Lower lobe of right lung (tissue), 2 donors: ENCODE measurements at regions not wholly inside any gene's neighbourhood (a gene's known extent, or its start where the extent isn't known, plus 50 kb on each side); places are given as distances from the start of the nearest gene placed in this dataset.

Experiments
- ATAC-seq, 2 donors: fragments of 200-7000 bp; cut with Tn5 transposase; one replicate each; pipeline ENCODE4 v1.9.1; 2020 to 2022; ENCODE audit warnings: mild to moderate bottlenecking in 2 of 2, moderate library complexity in 2 of 2
- DNase-seq: peaks from one replicate; pipeline ENCODE4 v3.0.0-alpha.2; 2020
- H3K27ac ChIP-seq: fragments of 200-600 bp; one replicate; pipeline ENCODE4 v1.8.0; 2022
- H3K27me3 ChIP-seq: fragments of 200-600 bp; one replicate; pipeline ENCODE4 v1.8.0; 2022; ENCODE audit warnings: low read depth
- H3K36me3 ChIP-seq: fragments of 200-600 bp; one replicate; pipeline ENCODE4 v1.8.0; 2022; ENCODE audit warnings: mild to moderate bottlenecking
- H3K4me1 ChIP-seq: fragments of 200-600 bp; one replicate; pipeline ENCODE4 v1.8.0; 2022
- H3K4me3 ChIP-seq: fragments of 200-600 bp; one replicate; pipeline ENCODE4 v1.8.0; 2022; ENCODE audit warnings: mild to moderate bottlenecking
- H3K9me3 ChIP-seq: fragments of 200-600 bp; one replicate; pipeline ENCODE4 v1.8.0; 2022
- intact Hi-C: fragments of 100-400 bp; cut with DNase I; formaldehyde crosslinking; loops from one replicate; pipeline ENCODE4 v1.11.0; 2022
- TF ChIP-seq, protein P1 (sequence below): fragments of 200-600 bp; IDR thresholded peaks from one replicate; pipeline ENCODE4 v1.8.0; 2022; ENCODE audit warnings: antibody characterized with exemption, mild to moderate bottlenecking
- donor health status: DM: no; HTN: yes; CAD: no; lungs with severe emphysema.

DNA sequence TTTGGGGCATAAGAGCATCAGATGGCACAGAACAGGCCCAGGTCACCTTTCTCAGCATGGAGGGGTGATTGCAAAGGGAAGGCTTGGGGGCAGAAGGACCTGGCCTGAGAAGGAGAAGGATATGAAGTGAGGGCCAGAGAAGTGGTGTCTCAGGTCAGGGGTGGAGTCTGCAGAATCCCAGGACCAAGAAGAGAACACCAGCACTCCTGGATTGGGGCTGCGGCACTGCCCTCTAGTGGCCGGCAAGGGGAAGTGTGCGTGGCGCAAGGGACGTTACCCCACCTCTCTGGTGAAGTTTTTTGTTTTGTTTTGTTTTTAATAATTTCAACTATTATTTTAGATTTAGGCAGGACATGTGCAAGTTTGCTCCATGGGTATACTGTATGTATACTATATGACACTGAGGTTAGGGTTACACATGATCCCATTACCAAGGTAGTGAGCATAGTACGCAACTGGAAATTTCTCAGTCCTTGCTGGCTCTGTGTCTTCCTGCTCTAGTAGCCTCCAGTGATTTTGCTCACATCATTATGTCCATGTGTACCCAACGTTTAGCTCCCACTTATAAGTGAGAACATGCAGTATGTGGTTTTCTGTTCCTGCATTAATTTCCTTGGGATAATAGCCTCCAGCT is 1548.6 kb downstream of the EFNA5 start:
- H3K4me3 ChIP-seq, result no peak overlapping the region
- peak; percentile 57 to 60 for ATAC-seq
- H3K27ac ChIP-seq, result no peak overlapping the region
- H3K36me3 ChIP-seq, result no peaks in the 10 kb centered on the region
- no peaks in the 10 kb centered on the region for H3K27me3 ChIP-seq
- TF ChIP-seq, protein P1, sequence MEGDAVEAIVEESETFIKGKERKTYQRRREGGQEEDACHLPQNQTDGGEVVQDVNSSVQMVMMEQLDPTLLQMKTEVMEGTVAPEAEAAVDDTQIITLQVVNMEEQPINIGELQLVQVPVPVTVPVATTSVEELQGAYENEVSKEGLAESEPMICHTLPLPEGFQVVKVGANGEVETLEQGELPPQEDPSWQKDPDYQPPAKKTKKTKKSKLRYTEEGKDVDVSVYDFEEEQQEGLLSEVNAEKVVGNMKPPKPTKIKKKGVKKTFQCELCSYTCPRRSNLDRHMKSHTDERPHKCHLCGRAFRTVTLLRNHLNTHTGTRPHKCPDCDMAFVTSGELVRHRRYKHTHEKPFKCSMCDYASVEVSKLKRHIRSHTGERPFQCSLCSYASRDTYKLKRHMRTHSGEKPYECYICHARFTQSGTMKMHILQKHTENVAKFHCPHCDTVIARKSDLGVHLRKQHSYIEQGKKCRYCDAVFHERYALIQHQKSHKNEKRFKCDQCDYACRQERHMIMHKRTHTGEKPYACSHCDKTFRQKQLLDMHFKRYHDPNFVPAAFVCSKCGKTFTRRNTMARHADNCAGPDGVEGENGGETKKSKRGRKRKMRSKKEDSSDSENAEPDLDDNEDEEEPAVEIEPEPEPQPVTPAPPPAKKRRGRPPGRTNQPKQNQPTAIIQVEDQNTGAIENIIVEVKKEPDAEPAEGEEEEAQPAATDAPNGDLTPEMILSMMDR, result peak; percentile 63
- no peak for DNase-seq
- H3K9me3 ChIP-seq, result no peaks in the 10 kb centered on the region
- intact Hi-C loops, result no loop called here
- H3K4me1 ChIP-seq, result no peaks in the 10 kb centered on the region

DNA sequence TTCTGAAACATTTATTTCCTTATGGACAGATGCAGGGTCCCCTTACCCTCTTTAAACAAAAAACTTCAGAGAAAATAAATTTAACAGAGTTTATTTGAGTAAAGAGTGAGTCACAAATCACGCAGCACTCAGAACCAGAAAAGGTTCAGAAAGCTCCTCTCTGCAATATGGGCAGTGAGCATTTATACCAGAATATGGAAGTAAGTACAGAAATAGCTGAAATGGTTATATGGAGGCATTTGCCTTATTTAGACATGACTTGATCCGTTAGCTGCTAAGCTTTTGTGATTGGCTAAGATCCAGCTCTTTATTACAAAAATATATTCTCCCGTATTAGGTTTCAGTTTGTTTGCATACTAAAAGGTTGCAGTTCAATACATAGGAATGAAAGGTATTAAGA is 1554.1 kb downstream of the EFNA5 start:
- Histone ChIP-seq H3K36me3 (no peaks in the 10 kb centered on the region), H3K27me3 (no peaks in the 10 kb centered on the region), H3K4me1 (no peaks in the 10 kb centered on the region), H3K27ac (no peak overlapping the region), H3K9me3 (no peaks in the 10 kb centered on the region), H3K4me3 (no peak overlapping the region)
- TF ChIP-seq, protein P1, result no peak
- intact Hi-C loops, result no loop called here
- DNase-seq, result no peak
- ATAC-seq, result no peak

DNA sequence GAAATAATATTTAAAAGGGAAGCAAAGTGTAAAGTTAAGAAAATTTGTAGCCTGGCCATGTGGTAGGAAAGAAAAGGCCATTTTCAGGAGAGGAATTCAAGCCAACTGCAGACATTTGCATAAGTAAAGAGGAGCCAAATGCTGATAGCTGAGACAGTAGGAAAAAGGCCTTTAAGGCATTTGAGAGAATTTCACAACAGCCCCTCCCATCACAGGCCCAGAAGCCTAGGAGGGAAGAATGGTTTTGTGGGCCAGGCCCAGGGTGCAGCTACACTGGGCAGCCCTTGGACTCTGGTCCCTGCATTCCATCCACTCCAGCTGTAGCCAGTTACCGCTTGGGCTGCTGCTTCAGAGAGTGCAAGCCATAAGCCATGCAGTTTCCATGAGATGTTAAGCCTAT is 1556.8 kb downstream of the EFNA5 start:
- TF ChIP-seq, protein P1, result no peak
- no peak for ATAC-seq

DNA sequence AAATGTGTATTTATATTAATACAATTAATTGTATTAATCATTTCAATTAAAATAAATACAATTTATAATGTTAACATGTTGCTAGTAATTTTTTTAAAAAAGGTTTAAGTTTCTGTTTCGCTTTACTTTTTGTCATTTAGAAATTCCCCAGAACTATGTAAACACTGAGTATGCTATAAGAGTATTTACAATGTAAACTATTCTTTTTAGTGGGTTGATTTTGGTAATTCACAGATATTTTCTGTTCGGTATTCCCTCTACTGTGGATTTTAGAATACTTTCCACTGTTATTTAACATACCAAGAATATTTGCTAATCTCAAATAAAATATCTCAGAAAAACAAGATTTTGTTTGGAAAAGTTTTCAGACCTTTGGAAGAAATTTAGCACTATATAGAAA is 1564.4 kb downstream of the EFNA5 start:
- no peak overlapping the region for H3K27ac ChIP-seq
- no peaks in the 10 kb centered on the region for H3K27me3 ChIP-seq
- H3K4me1 ChIP-seq, result no peaks in the 10 kb centered on the region
- intact Hi-C loops, result no loop called here
- TF ChIP-seq, protein P1, result no peak
- DNase-seq (no peak), ATAC-seq (no peak)
- H3K9me3 ChIP-seq, result no peaks in the 10 kb centered on the region
- no peaks in the 10 kb centered on the region for H3K36me3 ChIP-seq
- no peak overlapping the region for H3K4me3 ChIP-seq

More for the DNA sequence above, 1556.8 kb downstream of the EFNA5 start:
- no peaks in the 10 kb centered on the region for H3K36me3 ChIP-seq
- intact Hi-C loops, result no loop called here
- H3K4me1 ChIP-seq, result no peaks in the 10 kb centered on the region
- H3K27ac ChIP-seq, result no peak overlapping the region
- no peak for DNase-seq
- H3K9me3 ChIP-seq, result no peaks in the 10 kb centered on the region
- H3K27me3 ChIP-seq, result no peaks in the 10 kb centered on the region
- no peak overlapping the region for H3K4me3 ChIP-seq

DNA sequence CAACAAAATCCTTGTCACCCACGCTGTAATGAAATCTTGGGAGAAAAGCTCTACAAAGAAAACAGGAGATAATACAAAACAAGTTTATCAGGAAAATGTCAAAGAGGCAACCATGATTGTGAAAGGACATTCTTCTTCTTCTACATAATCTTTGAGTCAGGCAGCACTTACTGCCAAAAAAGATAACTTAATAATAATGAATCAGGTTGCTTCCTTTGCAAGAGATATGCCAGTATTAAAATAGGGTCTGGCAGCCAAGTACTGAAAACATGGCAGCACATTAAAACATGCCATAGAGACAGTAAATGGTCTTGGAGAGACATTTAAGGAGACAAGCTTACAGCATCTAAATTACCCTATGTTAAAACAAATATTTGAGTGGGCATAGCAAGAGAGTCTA is 1573.4 kb downstream of the EFNA5 start:
- TF ChIP-seq, protein P1, result no peak
- DNase-seq, result no peak
- no peak for ATAC-seq
- intact Hi-C loops, result no loop called here
- H3K27me3 ChIP-seq, result no peaks in the 10 kb centered on the region
- H3K27ac ChIP-seq, result no peak overlapping the region
- H3K4me3 ChIP-seq, result no peak overlapping the region
- H3K4me1 ChIP-seq, result no peaks in the 10 kb centered on the region
- H3K36me3 ChIP-seq, result no peaks in the 10 kb centered on the region
- no peaks in the 10 kb centered on the region for H3K9me3 ChIP-seq
